Right atrium auricular region (tissue), 2 donors: ENCODE measurements at regions not wholly inside any gene's neighbourhood (a gene's known extent, or its start where the extent isn't known, plus 50 kb on each side); places are given as distances from the start of the nearest gene placed in this dataset.

Source experiments
- DNase-seq: peaks from one replicate; pipeline ENCODE4 v3.0.0-alpha.2; 2019; ENCODE audit warnings: low spot score
- H3K27ac ChIP-seq, 2 donors: fragments of 200-600 bp; sonication (generic); 1 replicate in 1 of 2; 2 replicates in 1 of 2; pipeline ENCODE4 v1.5.1; 2016 to 2019
- H3K27me3 ChIP-seq, 2 donors: fragments of 200-600 bp; sonication (generic); one replicate each; pipeline versions ENCODE4 v1.5.1 to v1.6.0; 2017 to 2019
- H3K36me3 ChIP-seq: fragments of 200-600 bp; sonication (generic); one replicate; pipeline ENCODE4 v1.5.1; 2016
- H3K4me1 ChIP-seq, 2 donors: fragments of 200-600 bp; sonication (generic); one replicate each; pipeline versions ENCODE4 v1.5.1 to v1.6.0; 2017 to 2019
- H3K4me3 ChIP-seq, 2 donors: fragments of 200-600 bp; sonication (generic); 1 replicate in 1 of 2; 2 replicates in 1 of 2; pipeline ENCODE4 v1.5.1; 2017 to 2019; ENCODE audit warnings: mild to moderate bottlenecking in 1 of 2, moderate library complexity in 1 of 2
- H3K9me3 ChIP-seq, 2 donors: fragments of 200-600 bp; sonication (generic); one replicate each; pipeline ENCODE4 v1.5.1; 2019
- CTCF ChIP-seq, 2 donors: fragments of 200-600 bp; sonication (generic); IDR thresholded peaks; one replicate each; pipeline ENCODE4 v1.5.1; 2019; ENCODE audit warnings: antibody characterized with exemption in 2 of 2

- no peak for DNase-seq
- Histone ChIP-seq H3K4me3 (no peak overlapping the region), H3K9me3 (no peaks in the 10 kb centered on the region), H3K36me3 (no peaks in the 10 kb centered on the region), H3K4me1 (no peaks in the 10 kb centered on the region), H3K27ac (no peak overlapping the region), H3K27me3 (no peaks in the 10 kb centered on the region)
- no peak for TF ChIP-seq CTCF (IDR thresholded peaks at IDR 0.05)
Observed at GRCh38 chr12:114961491-114961890, 277.5 kb upstream of the TBX3 start.

GRCh38 chr12:114958538-114958937, 274.6 kb upstream of the TBX3 start:
- TF ChIP-seq CTCF (IDR thresholded peaks at IDR 0.05), result no peak
- Histone ChIP-seq H3K27ac (no peak overlapping the region), H3K4me3 (no peak overlapping the region), H3K27me3 (no peaks in the 10 kb centered on the region), H3K4me1 (no peaks in the 10 kb centered on the region), H3K36me3 (no peaks in the 10 kb centered on the region), H3K9me3 (no peaks in the 10 kb centered on the region)
- no peak for DNase-seq

- peaks cover 0 to 10% of the 10 kb centered on the region in 2 donors for H3K4me1 ChIP-seq
- H3K27me3 ChIP-seq, result no peaks in the 10 kb centered on the region
- no peak for TF ChIP-seq CTCF (IDR thresholded peaks at IDR 0.05)
- no peak overlapping the region for H3K27ac ChIP-seq
- no peaks in the 10 kb centered on the region for H3K9me3 ChIP-seq
- no peak overlapping the region for H3K4me3 ChIP-seq
- H3K36me3 ChIP-seq, result no peaks in the 10 kb centered on the region
- no peak for DNase-seq
Observed at GRCh38 chr12:114957225-114957624, 273.2 kb upstream of the TBX3 start.

GRCh38 chr12:114955414-114956014, 271.5 kb upstream of the TBX3 start:
- H3K27me3 ChIP-seq, result no peaks in the 10 kb centered on the region
- TF ChIP-seq CTCF (IDR thresholded peaks at IDR 0.05), result no peak
- H3K4me1 ChIP-seq, result peaks cover 0 to 10% of the 10 kb centered on the region in 2 donors
- H3K9me3 ChIP-seq, result no peaks in the 10 kb centered on the region
- H3K4me3 ChIP-seq, result no peak overlapping the region
- H3K36me3 ChIP-seq, result no peaks in the 10 kb centered on the region
- no peak for DNase-seq
- H3K27ac ChIP-seq, result no peak overlapping the region

GRCh38 chr12:114954511-114955055, 270.6 kb upstream of the TBX3 start:
- peaks cover 0 to 10% of the 10 kb centered on the region in 2 donors for H3K4me1 ChIP-seq
- H3K36me3 ChIP-seq, result no peaks in the 10 kb centered on the region
- no peak for DNase-seq
- no peak overlapping the region for H3K27ac ChIP-seq
- H3K27me3 ChIP-seq, result no peaks in the 10 kb centered on the region
- no peak overlapping the region for H3K4me3 ChIP-seq
- no peak for TF ChIP-seq CTCF (IDR thresholded peaks at IDR 0.05)
- no peaks in the 10 kb centered on the region for H3K9me3 ChIP-seq
